K562 (cell line): ENCODE measurements at regions not wholly inside any gene's neighbourhood (a gene's known extent, or its start where the extent isn't known, plus 50 kb on each side); places are given as distances from the start of the nearest gene placed in this dataset.

Experiments used
- ELF4 ChIP-seq: fragments of 450-650 bp; formaldehyde crosslinking; IDR thresholded peaks from 2 replicates; pipeline ENCODE4 v1.4.0; 2022; ENCODE audit warnings: missing genetic modification characterization
- EP400 ChIP-seq: fragments of 450-650 bp; IDR thresholded peaks from 2 replicates; pipeline ENCODE4 v1.6.1; 2017; ENCODE audit warnings: antibody characterized with exemption, mild to moderate bottlenecking, moderate library complexity
- KDM1A ChIP-seq, 2 experiments: fragments of 450-650 bp; IDR thresholded peaks; 2 replicates each; pipeline ENCODE4 v1.6.1; 2016; ENCODE audit warnings: mild to moderate bottlenecking in 2 of 2
- MBD1 ChIP-seq: fragments of 250-450 bp; sonication (Bioruptor Pico); IDR thresholded peaks from 2 replicates; pipeline ENCODE4 v1.8.0; 2022; ENCODE audit warnings: inconsistent platforms
- NR3C1 ChIP-seq: sonication (generic); formaldehyde crosslinking; IDR thresholded peaks from 2 replicates; pipeline ENCODE4 v1.8.1; 2022; ENCODE audit warnings: missing genetic modification reagents
- RAD51 ChIP-seq: fragments of 450-650 bp; IDR thresholded peaks from 2 replicates; pipeline ENCODE4 v1.7.1; 2016; ENCODE audit warnings: low read depth, mild to moderate bottlenecking, borderline replicate concordance
- SMC3 ChIP-seq: conservative IDR thresholded peaks from 2 replicates; pipeline ENCODE4 v1.6.1; 2011; ENCODE audit warnings: low read depth, low read length, improper control_type of control experiment; ENCODE audit not compliant: insufficient read depth
- ZFP30 ChIP-seq: fragments of 250-450 bp; sonication (Bioruptor Pico); IDR thresholded peaks from 2 replicates; pipeline ENCODE4 v1.8.0; 2022; ENCODE audit warnings: moderate library complexity, mild to moderate bottlenecking, inconsistent platforms, borderline replicate concordance
- ZNF23 ChIP-seq: fragments of 250-450 bp; sonication (Bioruptor Pico); IDR thresholded peaks from 2 replicates; pipeline ENCODE4 v1.4.0; 2020; ENCODE audit warnings: mild to moderate bottlenecking
- ZNF280B ChIP-seq: fragments of 250-450 bp; sonication (Bioruptor Pico); IDR thresholded peaks from 2 replicates; pipeline ENCODE4 v1.5.1; 2021; ENCODE audit warnings: mild to moderate bottlenecking
- ZNF551 ChIP-seq: fragments of 250-450 bp; sonication (Bioruptor Pico); IDR thresholded peaks from 2 replicates; pipeline ENCODE4 v1.5.0; 2021; ENCODE audit warnings: mild to moderate bottlenecking, moderate library complexity
- ZNF76 ChIP-seq: fragments of 250-450 bp; sonication (Bioruptor Pico); IDR thresholded peaks from 2 replicates; pipeline ENCODE4 v1.4.0; 2020; ENCODE audit warnings: mild to moderate bottlenecking, moderate library complexity, borderline replicate concordance
- TF ChIP-seq, protein P1 (sequence below): fragments of 450-650 bp; IDR thresholded peaks from 2 replicates; pipeline ENCODE4 v1.6.1; 2017; ENCODE audit warnings: antibody characterized with exemption, mild to moderate bottlenecking
- TF ChIP-seq, protein P2 (sequence below): IDR thresholded peaks from 2 replicates; pipeline ENCODE4 v1.6.1; 2012; ENCODE audit warnings: low read depth, low read length, improper control_type of control experiment, borderline replicate concordance
- TF ChIP-seq, protein P3 (sequence below): sonication (generic); formaldehyde crosslinking; IDR thresholded peaks from 2 replicates; pipeline ENCODE4 v1.8.0; 2022; ENCODE audit warnings: missing genetic modification reagents, mild to moderate bottlenecking, borderline replicate concordance

- TF ChIP-seq, protein P1, sequence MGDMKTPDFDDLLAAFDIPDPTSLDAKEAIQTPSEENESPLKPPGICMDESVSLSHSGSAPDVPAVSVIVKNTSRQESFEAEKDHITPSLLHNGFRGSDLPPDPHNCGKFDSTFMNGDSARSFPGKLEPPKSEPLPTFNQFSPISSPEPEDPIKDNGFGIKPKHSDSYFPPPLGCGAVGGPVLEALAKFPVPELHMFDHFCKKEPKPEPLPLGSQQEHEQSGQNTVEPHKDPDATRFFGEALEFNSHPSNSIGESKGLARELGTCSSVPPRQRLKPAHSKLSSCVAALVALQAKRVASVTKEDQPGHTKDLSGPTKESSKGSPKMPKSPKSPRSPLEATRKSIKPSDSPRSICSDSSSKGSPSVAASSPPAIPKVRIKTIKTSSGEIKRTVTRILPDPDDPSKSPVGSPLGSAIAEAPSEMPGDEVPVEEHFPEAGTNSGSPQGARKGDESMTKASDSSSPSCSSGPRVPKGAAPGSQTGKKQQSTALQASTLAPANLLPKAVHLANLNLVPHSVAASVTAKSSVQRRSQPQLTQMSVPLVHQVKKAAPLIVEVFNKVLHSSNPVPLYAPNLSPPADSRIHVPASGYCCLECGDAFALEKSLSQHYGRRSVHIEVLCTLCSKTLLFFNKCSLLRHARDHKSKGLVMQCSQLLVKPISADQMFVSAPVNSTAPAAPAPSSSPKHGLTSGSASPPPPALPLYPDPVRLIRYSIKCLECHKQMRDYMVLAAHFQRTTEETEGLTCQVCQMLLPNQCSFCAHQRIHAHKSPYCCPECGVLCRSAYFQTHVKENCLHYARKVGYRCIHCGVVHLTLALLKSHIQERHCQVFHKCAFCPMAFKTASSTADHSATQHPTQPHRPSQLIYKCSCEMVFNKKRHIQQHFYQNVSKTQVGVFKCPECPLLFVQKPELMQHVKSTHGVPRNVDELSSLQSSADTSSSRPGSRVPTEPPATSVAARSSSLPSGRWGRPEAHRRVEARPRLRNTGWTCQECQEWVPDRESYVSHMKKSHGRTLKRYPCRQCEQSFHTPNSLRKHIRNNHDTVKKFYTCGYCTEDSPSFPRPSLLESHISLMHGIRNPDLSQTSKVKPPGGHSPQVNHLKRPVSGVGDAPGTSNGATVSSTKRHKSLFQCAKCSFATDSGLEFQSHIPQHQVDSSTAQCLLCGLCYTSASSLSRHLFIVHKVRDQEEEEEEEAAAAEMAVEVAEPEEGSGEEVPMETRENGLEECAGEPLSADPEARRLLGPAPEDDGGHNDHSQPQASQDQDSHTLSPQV: 0 out of 2 replicates have a peak, but pooled peaks have one; percentile 62
- TF ChIP-seq, protein P2, sequence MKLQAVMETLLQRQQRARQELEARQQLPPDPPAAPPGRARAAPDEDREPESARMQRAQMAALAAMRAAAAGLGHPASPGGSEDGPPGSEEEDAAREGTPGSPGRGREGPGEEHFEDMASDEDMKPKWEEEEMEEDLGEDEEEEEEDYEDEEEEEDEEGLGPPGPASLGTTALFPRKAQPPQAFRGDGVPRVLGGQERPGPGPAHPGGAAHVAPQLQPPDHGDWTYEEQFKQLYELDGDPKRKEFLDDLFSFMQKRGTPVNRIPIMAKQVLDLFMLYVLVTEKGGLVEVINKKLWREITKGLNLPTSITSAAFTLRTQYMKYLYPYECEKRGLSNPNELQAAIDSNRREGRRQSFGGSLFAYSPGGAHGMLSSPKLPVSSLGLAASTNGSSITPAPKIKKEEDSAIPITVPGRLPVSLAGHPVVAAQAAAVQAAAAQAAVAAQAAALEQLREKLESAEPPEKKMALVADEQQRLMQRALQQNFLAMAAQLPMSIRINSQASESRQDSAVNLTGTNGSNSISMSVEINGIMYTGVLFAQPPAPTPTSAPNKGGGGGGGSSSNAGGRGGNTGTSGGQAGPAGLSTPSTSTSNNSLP: peak; percentile 72; the same call in 1 of the 2 replicates
- TF ChIP-seq ZNF23 (CRISPR knock-in tag) (no peak), SMC3 (peak; percentile 64), ZFP30 (no peak), ZNF551 (CRISPR knock-in tag) (no peak), NR3C1 (CRISPR knock-in tag) (no peak), ZNF76 (CRISPR knock-in tag) (no peak), ZNF280B (no peak), ELF4 (CRISPR knock-in tag) (no peak), MBD1 (CRISPR knock-in tag) (no peak), KDM1A (IDR thresholded peaks at IDR 0.05) (no peak), EP400 (no peak), RAD51 (no peak)
- TF ChIP-seq, protein P3, sequence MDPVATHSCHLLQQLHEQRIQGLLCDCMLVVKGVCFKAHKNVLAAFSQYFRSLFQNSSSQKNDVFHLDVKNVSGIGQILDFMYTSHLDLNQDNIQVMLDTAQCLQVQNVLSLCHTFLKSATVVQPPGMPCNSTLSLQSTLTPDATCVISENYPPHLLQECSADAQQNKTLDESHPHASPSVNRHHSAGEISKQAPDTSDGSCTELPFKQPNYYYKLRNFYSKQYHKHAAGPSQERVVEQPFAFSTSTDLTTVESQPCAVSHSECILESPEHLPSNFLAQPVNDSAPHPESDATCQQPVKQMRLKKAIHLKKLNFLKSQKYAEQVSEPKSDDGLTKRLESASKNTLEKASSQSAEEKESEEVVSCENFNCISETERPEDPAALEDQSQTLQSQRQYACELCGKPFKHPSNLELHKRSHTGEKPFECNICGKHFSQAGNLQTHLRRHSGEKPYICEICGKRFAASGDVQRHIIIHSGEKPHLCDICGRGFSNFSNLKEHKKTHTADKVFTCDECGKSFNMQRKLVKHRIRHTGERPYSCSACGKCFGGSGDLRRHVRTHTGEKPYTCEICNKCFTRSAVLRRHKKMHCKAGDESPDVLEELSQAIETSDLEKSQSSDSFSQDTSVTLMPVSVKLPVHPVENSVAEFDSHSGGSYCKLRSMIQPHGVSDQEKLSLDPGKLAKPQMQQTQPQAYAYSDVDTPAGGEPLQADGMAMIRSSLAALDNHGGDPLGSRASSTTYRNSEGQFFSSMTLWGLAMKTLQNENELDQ (CRISPR knock-in tag): no peak
Measured at GRCh38 chr12:47307680-47308399, 228.1 kb upstream of the AMIGO2 start (continued).
